ENCODE measurements at regions not wholly inside any gene's neighbourhood (a gene's known extent, or its start where the extent isn't known, plus 50 kb on each side); places are given as distances from the start of the nearest gene placed in this dataset.

DNA sequence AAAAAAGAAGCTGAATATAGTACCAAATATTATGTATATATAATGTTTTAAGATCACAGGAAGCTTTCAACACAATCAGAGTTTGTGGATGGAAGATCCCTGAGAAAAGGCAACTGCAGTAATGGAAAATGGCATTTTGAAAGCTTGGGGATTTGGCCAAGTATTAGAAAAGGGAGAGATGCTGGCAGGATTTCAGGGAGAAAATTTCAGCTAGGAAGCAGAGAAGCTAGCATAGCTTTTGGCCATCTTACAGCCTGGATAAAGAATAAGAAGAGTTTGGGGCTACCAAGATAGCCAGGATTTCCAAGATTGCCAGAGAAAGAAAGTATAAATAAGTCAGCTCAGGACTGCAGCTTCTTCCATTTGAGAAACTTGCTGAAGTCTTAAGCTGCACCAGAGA, 440.8 kb upstream of the LUZP2 start:
- TF ChIP-seq POLR2A (IDR thresholded peaks at IDR 0.05; ENCODE audit: low read depth, low read length) (no peak), TAF1 (IDR thresholded peaks at IDR 0.05; ENCODE audit: low read depth, low read length) (no peak), POLR2AphosphoS5 (IDR thresholded peaks at IDR 0.05; ENCODE audit: low read depth, low read length) (no peak), SPI1 (IDR thresholded peaks at IDR 0.05; ENCODE audit: low read depth, low read length) (no peak), POU2F2 (IDR thresholded peaks at IDR 0.05; ENCODE audit: low read depth, low read length) (no peak)
